Breast epithelium (tissue), 4 donors: ENCODE measurements at regions not wholly inside any gene's neighbourhood (a gene's known extent, or its start where the extent isn't known, plus 50 kb on each side); places are given as distances from the start of the nearest gene placed in this dataset.

ENCODE experiments used
- DNase-seq, 2 donors: peaks; one replicate each; pipeline ENCODE4 v3.0.0-alpha.2; 2019; ENCODE audit warnings: low spot score in 2 of 2
- H3K27ac ChIP-seq, 2 donors: fragments of 200-600 bp; sonication (generic) in 1 of 2; one replicate each; pipeline ENCODE4 v1.5.1; 2016 to 2019; ENCODE audit warnings: mild to moderate bottlenecking in 1 of 2
- H3K27me3 ChIP-seq, 2 donors: fragments of 200-600 bp; sonication (generic) in 1 of 2; one replicate each; pipeline versions ENCODE4 v1.5.1 to v1.6.0; 2017 to 2019; ENCODE audit warnings: control low read depth in 1 of 2, mild to moderate bottlenecking in 1 of 2
- H3K36me3 ChIP-seq: fragments of 200-600 bp; one replicate; pipeline ENCODE4 v1.5.1; 2019
- H3K4me1 ChIP-seq, 2 donors: fragments of 200-600 bp; sonication (generic); one replicate each; pipeline ENCODE4 v1.5.1; 2016 to 2019; ENCODE audit warnings: control low read depth in 1 of 2
- H3K4me3 ChIP-seq, 3 donors: fragments of 200-600 bp; sonication (generic); 1 replicate in 2 of 3; 2 replicates in 1 of 3; pipeline ENCODE4 v1.5.1; 2016 to 2019; ENCODE audit warnings: mild to moderate bottlenecking in 3 of 3, moderate library complexity in 2 of 3
- H3K9me3 ChIP-seq, 2 donors: fragments of 200-600 bp; sonication (generic) in 1 of 2; one replicate each; pipeline ENCODE4 v1.5.1; 2016 to 2019; ENCODE audit warnings: control low read depth in 1 of 2
- CTCF ChIP-seq, 3 donors: fragments of 450-650 bp; IDR thresholded peaks; one replicate each; pipeline ENCODE4 v1.5.1; 2016 to 2017; ENCODE audit warnings: antibody characterized with exemption in 3 of 3, mild to moderate bottlenecking in 3 of 3, moderate library complexity in 3 of 3
- POLR2A ChIP-seq: fragments of 450-650 bp; IDR thresholded peaks from one replicate; pipeline ENCODE4 v1.6.1; 2016; ENCODE audit warnings: antibody characterized with exemption, mild to moderate bottlenecking, moderate library complexity
- POLR2AphosphoS5 ChIP-seq, 3 donors: sonication (generic); formaldehyde crosslinking; IDR thresholded peaks; one replicate each; pipeline ENCODE4 v1.6.1; 2017; ENCODE audit warnings: antibody characterized with exemption in 3 of 3
- intact Hi-C: fragments of 100-400 bp; cut with DNase I; formaldehyde crosslinking; loops from one replicate; pipeline ENCODE4 v1.15.1; 2023; ENCODE audit warnings: low total_unique reads

- intact Hi-C loops, result loop anchor here (10.0 kb wide), 1 partner anchor 217 kb away; no protein-coding TSS in a partner anchor
- Histone ChIP-seq H3K36me3 (no peaks in the 10 kb centered on the region), H3K27ac (no peak overlapping the region), H3K27me3 (no peaks in the 10 kb centered on the region), H3K9me3 (no peaks in the 10 kb centered on the region), H3K4me1 (no peaks in the 10 kb centered on the region), H3K4me3 (no peak overlapping the region)
- no peak for TF ChIP-seq POLR2A
- TF ChIP-seq CTCF (IDR thresholded peaks at IDR 0.05), result no peak
- TF ChIP-seq POLR2AphosphoS5 (IDR thresholded peaks at IDR 0.05), result no peak
- no peak for DNase-seq
These were observed 55.1 kb upstream of the ZPBP start for GRCh38 chr7:50147951-50148808.

GRCh38 chr7:50146692-50147091 is 53.6 kb upstream of the ZPBP start:
- no peak for TF ChIP-seq CTCF (IDR thresholded peaks at IDR 0.05)
- TF ChIP-seq POLR2AphosphoS5 (IDR thresholded peaks at IDR 0.05), result no peak
- no peak for TF ChIP-seq POLR2A
- Histone ChIP-seq H3K4me3 (no peak overlapping the region), H3K27me3 (no peaks in the 10 kb centered on the region), H3K27ac (no peak overlapping the region), H3K4me1 (no peaks in the 10 kb centered on the region), H3K36me3 (no peaks in the 10 kb centered on the region), H3K9me3 (no peaks in the 10 kb centered on the region)
- DNase-seq, result no peak
- intact Hi-C loops, result loop anchor here (10.0 kb wide), 1 partner anchor 218 kb away; no protein-coding TSS in a partner anchor

- H3K36me3 ChIP-seq, result no peaks in the 10 kb centered on the region
These were observed 52.8 kb upstream of the ZPBP start for GRCh38 chr7:50145801-50146338.

GRCh38 chr7:50145226-50145625 is 52.2 kb upstream of the ZPBP start:
- Histone ChIP-seq H3K4me1 (no peaks in the 10 kb centered on the region), H3K27ac (no peak overlapping the region), H3K27me3 (no peaks in the 10 kb centered on the region), H3K36me3 (no peaks in the 10 kb centered on the region), H3K4me3 (no peak overlapping the region), H3K9me3 (no peaks in the 10 kb centered on the region)
- intact Hi-C loops, result loop anchor here (10.0 kb wide), 1 partner anchor 220 kb away; no protein-coding TSS in a partner anchor
- no peak for DNase-seq
- TF ChIP-seq POLR2A (no peak), CTCF (IDR thresholded peaks at IDR 0.05) (no peak), POLR2AphosphoS5 (IDR thresholded peaks at IDR 0.05) (no peak)

More at GRCh38 chr7:50145801-50146338, 52.8 kb upstream of the ZPBP start:
- no peaks in the 10 kb centered on the region for H3K4me1 ChIP-seq
- no peak overlapping the region for H3K27ac ChIP-seq
- no peaks in the 10 kb centered on the region for H3K27me3 ChIP-seq
- H3K9me3 ChIP-seq, result no peaks in the 10 kb centered on the region
- intact Hi-C loops, result loop anchor here (10.0 kb wide), 1 partner anchor 219 kb away; no protein-coding TSS in a partner anchor
- no peak for DNase-seq
- TF ChIP-seq CTCF (IDR thresholded peaks at IDR 0.05) (no peak), POLR2A (no peak), POLR2AphosphoS5 (IDR thresholded peaks at IDR 0.05) (no peak)
- no peak overlapping the region for H3K4me3 ChIP-seq
